Liver (tissue), 8 donors: ENCODE measurements at regions not wholly inside any gene's neighbourhood (a gene's known extent, or its start where the extent isn't known, plus 50 kb on each side); places are given as distances from the start of the nearest gene placed in this dataset.

Source experiments
- DNase-seq: peaks from one replicate; pipeline ENCODE4 v3.0.0-alpha.2; 2017; ENCODE audit warnings: low spot score
- H3K27ac ChIP-seq, 2 donors: one replicate each; pipeline ENCODE4 v1.7.0; 2013; ENCODE audit warnings: inconsistent platforms in 2 of 2, low read length in 2 of 2, control low read depth in 1 of 2, low read depth in 1 of 2, mild to moderate bottlenecking in 1 of 2
- H3K27me3 ChIP-seq, 4 donors: one replicate each; pipeline versions ENCODE4 v1.6.1 to v1.7.0; 2013; ENCODE audit warnings: low read length in 3 of 4, inconsistent platforms in 1 of 4, mild to moderate bottlenecking in 1 of 4, moderate library complexity in 1 of 4; ENCODE audit not compliant: control insufficient read depth in 4 of 4, insufficient read depth in 4 of 4
- H3K36me3 ChIP-seq, 4 donors: one replicate each; pipeline versions ENCODE4 v1.6.1 to v1.7.0; 2013; ENCODE audit warnings: low read length in 3 of 4, mild to moderate bottlenecking in 3 of 4, low read depth in 1 of 4, moderate library complexity in 1 of 4; ENCODE audit not compliant: control insufficient read depth in 4 of 4, insufficient read depth in 3 of 4
- H3K4me1 ChIP-seq, 4 donors: one replicate each; pipeline versions ENCODE4 v1.6.1 to v1.7.0; 2013; ENCODE audit warnings: low read length in 3 of 4, mild to moderate bottlenecking in 3 of 4, moderate library complexity in 1 of 4; ENCODE audit not compliant: control insufficient read depth in 4 of 4, insufficient read depth in 4 of 4
- H3K4me3 ChIP-seq, 3 donors: one replicate each; pipeline versions ENCODE4 v1.6.1 to v1.7.0; 2013; ENCODE audit warnings: low read length in 3 of 3, control low read depth in 1 of 3, low read depth in 1 of 3, mild to moderate bottlenecking in 1 of 3
- H3K9ac ChIP-seq, 2 donors: one replicate each; pipeline ENCODE4 v1.7.0; 2013; ENCODE audit warnings: low read length in 2 of 2, mild to moderate bottlenecking in 2 of 2, moderate library complexity in 2 of 2, control low read depth in 1 of 2, low read depth in 1 of 2
- H3K9me3 ChIP-seq, 4 donors: one replicate each; pipeline versions ENCODE4 v1.6.1 to v1.7.0; 2013; ENCODE audit warnings: low read length in 3 of 4; ENCODE audit not compliant: control insufficient read depth in 4 of 4
- EGR1 ChIP-seq, 2 donors: IDR thresholded peaks; 2 replicates each; pipeline ENCODE4 v1.6.1; 2016 to 2018; ENCODE audit warnings: antibody characterized with exemption in 2 of 2, low read depth in 2 of 2
- FOXA1 ChIP-seq: IDR thresholded peaks from 2 replicates; pipeline ENCODE4 v1.6.1; 2016; ENCODE audit warnings: antibody characterized with exemption
- FOXA2 ChIP-seq: IDR thresholded peaks from 2 replicates; pipeline ENCODE4 v1.6.1; 2016; ENCODE audit warnings: antibody characterized with exemption
- GABPA ChIP-seq, 2 donors: IDR thresholded peaks in 1 of 2; conservative IDR thresholded peaks in 1 of 2; 2 replicates each; pipeline ENCODE4 v1.6.1; 2016; ENCODE audit warnings: antibody characterized with exemption in 2 of 2, mild to moderate bottlenecking in 1 of 2, moderate library complexity in 1 of 2
- HNF4A ChIP-seq, 2 donors: conservative IDR thresholded peaks; 2 replicates each; pipeline ENCODE4 v1.6.1; 2016; ENCODE audit warnings: antibody characterized with exemption in 2 of 2, mild to moderate bottlenecking in 2 of 2
- HNF4G ChIP-seq: IDR thresholded peaks from 2 replicates; pipeline ENCODE4 v1.6.1; 2016; ENCODE audit warnings: antibody characterized with exemption
- JUND ChIP-seq, 2 donors: IDR thresholded peaks; 2 replicates each; pipeline ENCODE4 v1.6.1; 2016; ENCODE audit warnings: antibody characterized with exemption in 2 of 2
- NR2F2 ChIP-seq: IDR thresholded peaks from 2 replicates; pipeline ENCODE4 v1.6.1; 2016; ENCODE audit warnings: antibody characterized with exemption
- RAD21 ChIP-seq, 2 donors: IDR thresholded peaks; 2 replicates each; pipeline ENCODE4 v1.6.1; 2016; ENCODE audit warnings: antibody characterized with exemption in 2 of 2, mild to moderate bottlenecking in 2 of 2
- RXRA ChIP-seq, 2 donors: IDR thresholded peaks; 2 replicates each; pipeline ENCODE4 v1.6.1; 2017 to 2018; ENCODE audit warnings: antibody characterized with exemption in 2 of 2, mild to moderate bottlenecking in 1 of 2
- SP1 ChIP-seq: IDR thresholded peaks from 2 replicates; pipeline ENCODE4 v1.6.1; 2018; ENCODE audit warnings: antibody characterized with exemption, mild to moderate bottlenecking
- TAF1 ChIP-seq: conservative IDR thresholded peaks from 2 replicates; pipeline ENCODE4 v1.6.1; 2016; ENCODE audit warnings: antibody characterized with exemption, mild to moderate bottlenecking
- YY1 ChIP-seq: IDR thresholded peaks from 2 replicates; pipeline ENCODE4 v1.6.1; 2016; ENCODE audit warnings: antibody characterized with exemption, mild to moderate bottlenecking
- WGBS: extraction: QIAGEN DNeasy Blood & Tissue Kit; methylation state at CpG from one replicate; pipeline ENCODE4 v1.1.7; 2013; 5-methylcytosine and 5-hydroxymethylcytosine counted together
- TF ChIP-seq, protein P1 (sequence below): IDR thresholded peaks from 2 replicates; pipeline ENCODE4 v1.6.1; 2016; ENCODE audit warnings: antibody characterized with exemption
- TF ChIP-seq, protein P2 (sequence below): fragments of 150-350 bp; IDR thresholded peaks from 2 replicates; pipeline ENCODE4 v1.5.1; 2017; ENCODE audit warnings: improper control_type of control experiment, low read depth, low read length; ENCODE audit not compliant: missing input control
- TF ChIP-seq, protein P3 (sequence below): IDR thresholded peaks from 2 replicates; pipeline ENCODE4 v1.6.1; 2016; ENCODE audit warnings: antibody characterized with exemption
- TF ChIP-seq, protein P4 (sequence below): IDR thresholded peaks from 2 replicates; pipeline ENCODE4 v1.6.1; 2016; ENCODE audit warnings: antibody characterized with exemption
- donor health status: healthy.
- donor health status: healthy.
- donor health status: healthy.
- donor health status: healthy.
- donor health status: healthy.

DNA sequence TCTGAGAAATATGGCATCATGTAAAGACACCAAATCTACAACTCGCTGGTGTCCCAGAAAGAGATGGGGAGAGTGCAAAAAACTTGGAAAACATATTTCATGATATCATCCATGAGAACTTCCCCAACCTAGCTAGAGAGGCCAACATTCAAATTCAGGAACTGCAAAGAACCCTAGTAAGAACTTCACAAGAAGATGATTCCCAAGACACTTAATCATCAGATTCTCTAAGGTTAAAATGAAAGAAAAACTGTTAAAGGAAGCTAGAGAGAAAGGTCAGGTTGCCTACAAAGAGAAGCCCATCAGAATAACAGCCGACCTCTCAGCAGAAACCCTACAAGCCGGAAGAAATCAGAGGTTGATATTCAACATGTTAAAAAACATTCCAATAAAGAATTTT lies 95.5 kb upstream of the PRLR start:
- Histone ChIP-seq H3K4me3 (no peak overlapping the region), H3K27me3 (no peaks in the 10 kb centered on the region), H3K9me3 (peaks cover 0 to 4% (median 0%) of the 10 kb centered on the region in 4 donors), H3K36me3 (no peaks in the 10 kb centered on the region), H3K4me1 (no peaks in the 10 kb centered on the region), H3K27ac (no peak overlapping the region), H3K9ac (no peak overlapping the region)
- no peak for TF ChIP-seq HNF4G
- TF ChIP-seq, protein P1, sequence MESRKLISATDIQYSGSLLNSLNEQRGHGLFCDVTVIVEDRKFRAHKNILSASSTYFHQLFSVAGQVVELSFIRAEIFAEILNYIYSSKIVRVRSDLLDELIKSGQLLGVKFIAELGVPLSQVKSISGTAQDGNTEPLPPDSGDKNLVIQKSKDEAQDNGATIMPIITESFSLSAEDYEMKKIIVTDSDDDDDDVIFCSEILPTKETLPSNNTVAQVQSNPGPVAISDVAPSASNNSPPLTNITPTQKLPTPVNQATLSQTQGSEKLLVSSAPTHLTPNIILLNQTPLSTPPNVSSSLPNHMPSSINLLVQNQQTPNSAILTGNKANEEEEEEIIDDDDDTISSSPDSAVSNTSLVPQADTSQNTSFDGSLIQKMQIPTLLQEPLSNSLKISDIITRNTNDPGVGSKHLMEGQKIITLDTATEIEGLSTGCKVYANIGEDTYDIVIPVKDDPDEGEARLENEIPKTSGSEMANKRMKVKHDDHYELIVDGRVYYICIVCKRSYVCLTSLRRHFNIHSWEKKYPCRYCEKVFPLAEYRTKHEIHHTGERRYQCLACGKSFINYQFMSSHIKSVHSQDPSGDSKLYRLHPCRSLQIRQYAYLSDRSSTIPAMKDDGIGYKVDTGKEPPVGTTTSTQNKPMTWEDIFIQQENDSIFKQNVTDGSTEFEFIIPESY: no peak
- TF ChIP-seq TAF1: no peak
- no peak for TF ChIP-seq NR2F2
- TF ChIP-seq, protein P2, sequence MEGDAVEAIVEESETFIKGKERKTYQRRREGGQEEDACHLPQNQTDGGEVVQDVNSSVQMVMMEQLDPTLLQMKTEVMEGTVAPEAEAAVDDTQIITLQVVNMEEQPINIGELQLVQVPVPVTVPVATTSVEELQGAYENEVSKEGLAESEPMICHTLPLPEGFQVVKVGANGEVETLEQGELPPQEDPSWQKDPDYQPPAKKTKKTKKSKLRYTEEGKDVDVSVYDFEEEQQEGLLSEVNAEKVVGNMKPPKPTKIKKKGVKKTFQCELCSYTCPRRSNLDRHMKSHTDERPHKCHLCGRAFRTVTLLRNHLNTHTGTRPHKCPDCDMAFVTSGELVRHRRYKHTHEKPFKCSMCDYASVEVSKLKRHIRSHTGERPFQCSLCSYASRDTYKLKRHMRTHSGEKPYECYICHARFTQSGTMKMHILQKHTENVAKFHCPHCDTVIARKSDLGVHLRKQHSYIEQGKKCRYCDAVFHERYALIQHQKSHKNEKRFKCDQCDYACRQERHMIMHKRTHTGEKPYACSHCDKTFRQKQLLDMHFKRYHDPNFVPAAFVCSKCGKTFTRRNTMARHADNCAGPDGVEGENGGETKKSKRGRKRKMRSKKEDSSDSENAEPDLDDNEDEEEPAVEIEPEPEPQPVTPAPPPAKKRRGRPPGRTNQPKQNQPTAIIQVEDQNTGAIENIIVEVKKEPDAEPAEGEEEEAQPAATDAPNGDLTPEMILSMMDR: no peak
- TF ChIP-seq FOXA1: no peak
- TF ChIP-seq HNF4A (conservative IDR thresholded peaks at IDR 0.05): no peak
- TF ChIP-seq YY1: no peak
- TF ChIP-seq, protein P3, sequence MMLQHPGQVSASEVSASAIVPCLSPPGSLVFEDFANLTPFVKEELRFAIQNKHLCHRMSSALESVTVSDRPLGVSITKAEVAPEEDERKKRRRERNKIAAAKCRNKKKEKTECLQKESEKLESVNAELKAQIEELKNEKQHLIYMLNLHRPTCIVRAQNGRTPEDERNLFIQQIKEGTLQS: no peak
- no peak for TF ChIP-seq GABPA (IDR thresholded peaks at IDR 0.05 in 1 of 2, conservative IDR thresholded peaks at IDR 0.05 in 1 of 2)
- TF ChIP-seq RAD21 (IDR thresholded peaks at IDR 0.05): no peak
- WGBS: 94% methylated on average over 3 of the region's 3 CpGs
- DNase-seq: no peak

DNA sequence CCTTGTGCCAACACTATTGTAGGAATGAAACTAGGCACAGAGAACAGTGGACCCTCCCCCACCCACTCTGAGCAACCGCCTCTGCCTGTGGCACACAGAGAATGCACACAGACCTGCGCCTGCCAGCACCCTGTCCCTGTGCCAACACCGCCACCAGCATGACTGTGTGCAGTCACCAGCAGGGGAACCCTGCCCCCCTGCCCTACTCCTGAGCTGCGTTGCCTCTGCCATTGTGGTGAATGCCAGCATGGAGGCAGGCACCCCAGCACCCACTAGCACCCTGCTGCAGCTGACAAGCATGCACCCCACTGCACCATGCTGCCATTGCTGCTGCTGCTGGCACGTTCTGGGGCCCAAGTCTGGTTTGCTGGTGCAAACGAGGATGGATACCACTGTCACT lies 94.4 kb upstream of the PRLR start:
- H3K27me3 ChIP-seq: no peaks in the 10 kb centered on the region
- no peak overlapping the region for H3K9ac ChIP-seq
- peaks cover 0 to 4% (median 0%) of the 10 kb centered on the region in 4 donors for H3K9me3 ChIP-seq
- H3K4me1 ChIP-seq: no peaks in the 10 kb centered on the region
- no peak overlapping the region for H3K4me3 ChIP-seq
- TF ChIP-seq EGR1 (IDR thresholded peaks at IDR 0.05; ENCODE audit: low read depth in 2 of 2) (no peak), FOXA1 (no peak), HNF4G (no peak), GABPA (IDR thresholded peaks at IDR 0.05 in 1 of 2, conservative IDR thresholded peaks at IDR 0.05 in 1 of 2) (no peak)
- no peak for DNase-seq
- 92% methylated on average over 6 of the region's 6 CpGs for WGBS
- H3K27ac ChIP-seq: no peak overlapping the region
- no peaks in the 10 kb centered on the region for H3K36me3 ChIP-seq

DNA sequence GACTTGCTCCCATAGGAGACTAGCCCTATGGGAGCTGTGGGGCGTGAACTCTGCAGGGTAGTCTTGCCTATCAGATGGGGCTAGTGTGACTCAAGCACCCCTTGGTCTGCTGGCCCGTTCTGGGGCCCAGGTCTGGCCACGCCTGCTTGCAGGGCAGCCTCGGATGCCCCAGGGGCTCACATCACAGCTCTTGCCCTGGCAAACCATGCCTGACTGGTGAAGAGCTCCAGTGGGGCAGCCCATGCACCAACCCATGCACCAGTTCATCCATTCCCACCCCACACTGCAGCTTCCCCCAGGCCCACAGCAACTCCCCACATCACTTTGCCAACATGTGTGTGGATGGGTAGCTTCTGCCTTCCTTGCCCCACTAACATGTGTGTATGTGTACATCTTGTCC lies 93.9 kb upstream of the PRLR start:
- Histone ChIP-seq H3K27ac (no peak overlapping the region), H3K27me3 (no peaks in the 10 kb centered on the region), H3K9ac (no peak overlapping the region), H3K36me3 (no peaks in the 10 kb centered on the region), H3K9me3 (peaks cover 0 to 4% (median 0%) of the 10 kb centered on the region in 4 donors), H3K4me1 (no peaks in the 10 kb centered on the region), H3K4me3 (no peak overlapping the region)
- WGBS: 93% methylated on average over 4 of the region's 4 CpGs
- no peak for DNase-seq
- TF ChIP-seq YY1: no peak
- TF ChIP-seq, protein P4, sequence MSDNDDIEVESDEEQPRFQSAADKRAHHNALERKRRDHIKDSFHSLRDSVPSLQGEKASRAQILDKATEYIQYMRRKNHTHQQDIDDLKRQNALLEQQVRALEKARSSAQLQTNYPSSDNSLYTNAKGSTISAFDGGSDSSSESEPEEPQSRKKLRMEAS: no peak
- TF ChIP-seq HNF4A (conservative IDR thresholded peaks at IDR 0.05): no peak
- TF ChIP-seq, protein P1: no peak
- TF ChIP-seq FOXA2: no peak
- TF ChIP-seq, protein P2: no peak
- no peak for TF ChIP-seq RXRA (IDR thresholded peaks at IDR 0.05)
- no peak for TF ChIP-seq HNF4G
- no peak for TF ChIP-seq SP1
- no peak for TF ChIP-seq GABPA (IDR thresholded peaks at IDR 0.05 in 1 of 2, conservative IDR thresholded peaks at IDR 0.05 in 1 of 2)
- TF ChIP-seq, protein P3: no peak
- no peak for TF ChIP-seq EGR1 (IDR thresholded peaks at IDR 0.05; ENCODE audit: low read depth in 2 of 2)
- no peak for TF ChIP-seq FOXA1
- TF ChIP-seq NR2F2: no peak
- TF ChIP-seq JUND (IDR thresholded peaks at IDR 0.05): no peak
- TF ChIP-seq TAF1: no peak
